Stimulated activated effector memory CD8-positive, alpha-beta T cell treated with anti-CD3 and anti-CD28 coated beads, Interleukin-12 subunit alpha, Interleukin-12 subunit beta, amount 100 ng/mL, for 72 hours (primary cell): ENCODE measurements at regions not wholly inside any gene's neighbourhood (a gene's known extent, or its start where the extent isn't known, plus 50 kb on each side); places are given as distances from the start of the nearest gene placed in this dataset.

Experiments used
- ATAC-seq: fragments of 150-1000 bp; cut with Tn5 transposase; 2 replicates; pipeline ENCODE4 v1.10.0; 2021
- DNase-seq, 2 donors: peaks; one replicate each; pipeline ENCODE4 v3.0.0; 2021 to 2022; ENCODE audit warnings: low spot score in 2 of 2
- H3K27ac Mint-ChIP-seq: one replicate; pipeline ENCODE4 v1.8.0; 2022; ENCODE audit warnings: mild to moderate bottlenecking, mixed read lengths
- H3K36me3 Mint-ChIP-seq: one replicate; pipeline ENCODE4 v1.8.0; 2022; ENCODE audit warnings: mild to moderate bottlenecking, mixed read lengths
- H3K4me1 Mint-ChIP-seq: one replicate; pipeline ENCODE4 v1.8.0; 2022; ENCODE audit warnings: mixed read lengths
- H3K4me3 Mint-ChIP-seq: one replicate; pipeline ENCODE4 v1.8.0; 2022; ENCODE audit warnings: mild to moderate bottlenecking, mixed read lengths
- H3K9me3 Mint-ChIP-seq: one replicate; pipeline ENCODE4 v1.8.0; 2022; ENCODE audit warnings: mixed read lengths

DNA sequence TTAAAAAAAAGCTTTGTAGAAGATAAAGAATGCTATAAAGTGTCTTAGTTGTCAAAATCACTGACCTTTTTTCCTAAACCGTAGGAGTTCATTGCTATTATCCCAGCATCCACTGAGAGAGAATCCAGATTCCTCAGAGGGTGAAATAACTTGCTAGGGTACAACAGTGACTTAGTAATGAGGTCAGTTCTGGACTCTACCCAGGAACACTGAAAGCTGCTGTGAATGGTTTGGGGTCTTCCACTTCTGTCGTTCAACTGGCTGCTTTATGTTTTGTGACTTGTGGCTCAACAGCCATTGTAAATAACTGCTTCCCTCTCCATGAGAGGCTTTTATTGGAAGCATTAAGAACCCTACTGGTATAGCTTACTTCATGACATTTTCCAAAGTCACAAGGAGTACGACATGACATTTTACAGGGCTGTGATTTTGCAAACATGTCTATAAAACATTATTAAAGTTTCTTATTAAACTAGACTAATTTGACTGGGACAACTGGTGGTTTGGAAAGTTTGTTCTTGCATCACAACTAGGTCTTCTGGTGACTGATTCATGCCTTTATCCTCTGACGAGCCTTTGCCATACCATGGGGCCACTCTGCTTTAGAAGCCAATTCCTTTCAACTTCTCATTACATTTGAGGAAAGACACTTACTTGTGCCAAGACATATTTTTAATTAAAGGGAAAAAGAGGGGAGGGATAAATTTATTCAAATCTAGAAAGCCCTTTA is 92.2 kb upstream of the CDH11 start:
- Mint-ChIP-seq H3K4me3 (no peak overlapping the region), H3K36me3 (no peaks in the 10 kb centered on the region), H3K4me1 (no peaks in the 10 kb centered on the region), H3K9me3 (peaks cover 17% of the 10 kb centered on the region), H3K27ac (no peak overlapping the region)
- DNase-seq (no peak), ATAC-seq (no peak)

DNA sequence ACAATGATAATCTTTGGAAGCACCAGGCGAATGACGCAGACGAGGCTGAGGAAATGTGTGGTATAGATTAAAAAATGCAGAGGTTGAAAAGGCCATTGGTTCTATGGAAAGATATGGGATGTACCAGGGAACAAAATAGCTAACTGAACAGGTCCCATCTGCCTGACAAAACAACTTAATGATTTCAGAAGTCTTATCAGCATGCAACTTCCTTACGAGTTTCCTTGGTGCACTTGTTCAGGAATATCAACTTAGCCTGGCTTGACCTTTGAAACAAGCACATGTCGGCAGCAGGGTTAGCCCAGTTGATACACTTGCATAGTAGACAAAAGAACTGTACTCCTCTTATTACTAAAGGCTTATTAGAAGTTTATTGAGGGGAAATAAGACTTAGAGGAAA is 90.9 kb upstream of the CDH11 start:
- no peak overlapping the region for H3K27ac Mint-ChIP-seq
- H3K4me1 Mint-ChIP-seq, result no peaks in the 10 kb centered on the region
- no peak for DNase-seq
- peaks cover 15% of the 10 kb centered on the region for H3K9me3 Mint-ChIP-seq
- no peak for ATAC-seq
- H3K36me3 Mint-ChIP-seq, result no peaks in the 10 kb centered on the region
- H3K4me3 Mint-ChIP-seq, result no peak overlapping the region

DNA sequence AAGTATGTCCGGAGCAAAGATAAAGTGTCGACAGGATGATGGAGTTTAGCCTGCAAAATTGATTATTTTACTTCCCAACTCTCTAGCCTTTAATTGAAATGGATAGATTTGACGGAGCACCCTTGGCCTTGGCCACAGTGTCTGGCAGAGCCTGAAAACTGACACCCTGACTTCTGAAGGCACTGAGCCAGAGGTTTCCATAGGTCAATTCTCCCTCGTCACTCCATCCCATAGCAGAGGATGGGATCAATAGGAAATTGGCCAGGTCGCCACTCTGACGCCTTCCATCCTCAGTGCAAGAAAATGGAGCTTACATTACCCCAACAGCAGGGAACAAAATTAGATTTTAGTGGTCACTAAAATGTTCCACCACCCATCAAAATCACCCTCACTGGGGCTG is 90.4 kb upstream of the CDH11 start:
- DNase-seq (no peak), ATAC-seq (no peak)
- Mint-ChIP-seq H3K36me3 (no peaks in the 10 kb centered on the region), H3K27ac (no peak overlapping the region), H3K9me3 (peaks cover 16% of the 10 kb centered on the region), H3K4me3 (no peak overlapping the region), H3K4me1 (no peaks in the 10 kb centered on the region)

DNA sequence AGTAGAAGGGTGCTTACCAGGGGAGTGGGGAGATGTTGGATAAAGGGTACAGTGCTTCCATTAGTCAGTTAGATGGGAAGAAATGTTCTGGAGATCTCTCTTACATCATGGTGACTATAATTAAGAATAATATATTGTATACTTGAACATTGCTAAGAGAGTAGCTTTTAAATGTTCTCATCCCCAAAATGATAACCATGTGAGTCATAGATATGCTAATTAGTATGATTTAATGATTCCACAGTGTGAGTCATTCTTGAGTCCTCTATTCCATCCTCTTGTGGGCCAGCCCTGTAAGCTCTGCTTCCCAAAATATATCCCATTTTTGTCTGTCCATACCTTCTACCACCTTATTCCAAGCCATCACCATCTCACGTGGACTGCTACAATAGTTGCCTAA is 80.6 kb upstream of the CDH11 start:
- H3K4me3 Mint-ChIP-seq, result no peak overlapping the region
- no peaks in the 10 kb centered on the region for H3K4me1 Mint-ChIP-seq
- ATAC-seq (no peak), DNase-seq (no peak)
- H3K9me3 Mint-ChIP-seq, result peaks cover 24% of the 10 kb centered on the region
- no peaks in the 10 kb centered on the region for H3K36me3 Mint-ChIP-seq
- H3K27ac Mint-ChIP-seq, result no peak overlapping the region

DNA sequence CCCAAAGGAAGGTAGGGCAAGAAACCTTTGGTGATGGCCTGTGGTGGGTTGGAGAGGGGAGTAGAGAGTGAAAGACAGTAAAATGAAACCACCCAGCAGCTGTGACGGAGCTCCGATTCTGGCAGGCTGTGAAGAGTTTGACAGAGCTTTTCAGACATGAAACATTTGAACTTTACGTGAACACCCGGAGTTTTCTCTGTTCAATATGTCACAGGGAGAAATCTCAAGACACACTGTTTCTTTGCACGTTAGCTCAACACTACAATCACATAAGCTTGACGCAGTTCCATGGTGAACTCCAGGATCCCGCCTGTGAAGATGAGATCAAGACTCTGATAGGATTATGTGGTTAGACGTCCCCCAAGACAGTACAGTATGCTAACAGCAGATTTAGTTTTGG is 79.6 kb upstream of the CDH11 start:
- no peak overlapping the region for H3K4me3 Mint-ChIP-seq
- no peak for ATAC-seq
- no peak overlapping the region for H3K27ac Mint-ChIP-seq
- no peak for DNase-seq
- no peaks in the 10 kb centered on the region for H3K36me3 Mint-ChIP-seq
- H3K4me1 Mint-ChIP-seq, result no peaks in the 10 kb centered on the region
- H3K9me3 Mint-ChIP-seq, result peaks cover 18% of the 10 kb centered on the region

DNA sequence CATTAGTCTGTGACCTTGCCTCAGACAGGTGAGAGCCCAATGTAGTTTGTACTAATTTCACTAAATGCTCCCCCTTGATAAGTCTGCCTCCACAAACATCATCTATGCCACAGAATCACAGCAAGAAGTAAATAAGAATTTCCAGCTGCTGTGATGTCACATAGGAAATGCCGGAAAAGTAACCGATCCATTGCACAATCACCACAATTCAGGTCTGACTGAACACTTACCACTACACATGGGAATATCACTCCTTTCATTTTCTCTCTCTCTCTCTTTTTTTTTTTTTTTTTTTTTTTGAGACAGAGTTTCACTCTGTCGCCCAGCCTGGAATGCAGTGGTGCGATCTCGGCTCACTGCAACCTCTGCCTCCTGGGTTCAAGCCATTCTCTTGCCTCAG is 79.0 kb upstream of the CDH11 start:
- Mint-ChIP-seq H3K9me3 (peaks cover 18% of the 10 kb centered on the region), H3K36me3 (no peaks in the 10 kb centered on the region), H3K4me3 (no peak overlapping the region), H3K4me1 (no peaks in the 10 kb centered on the region), H3K27ac (no peak overlapping the region)
- ATAC-seq (no peak), DNase-seq (no peak)

DNA sequence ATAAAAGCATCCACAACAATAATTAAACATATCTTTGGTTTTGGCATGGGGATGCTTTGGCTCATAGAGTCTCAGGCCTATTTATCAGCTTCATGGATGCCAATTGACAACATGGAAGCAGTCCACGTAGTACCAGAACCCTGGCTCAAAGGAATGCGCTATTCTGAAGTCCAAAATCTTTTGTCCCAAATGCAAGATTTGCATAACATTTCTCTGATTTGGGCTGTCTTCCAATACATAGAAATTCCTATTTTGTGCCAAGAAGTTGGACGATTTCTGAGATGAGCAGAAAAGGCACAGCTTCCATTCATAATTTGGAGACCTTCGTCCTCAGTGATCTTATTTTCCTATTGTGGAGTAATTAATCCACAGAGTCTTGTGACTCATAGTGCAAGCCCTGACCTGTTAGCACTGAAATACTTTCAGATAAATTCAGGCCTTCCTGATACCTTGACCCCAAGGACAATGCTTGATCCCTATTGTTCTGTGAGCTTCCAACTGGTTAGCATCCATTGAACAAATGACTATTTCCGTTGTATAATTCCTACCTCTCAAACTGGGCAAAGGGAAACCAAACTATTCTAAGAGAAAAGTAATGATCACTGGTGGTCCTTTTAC is 78.4 kb upstream of the CDH11 start:
- no peak overlapping the region for H3K4me3 Mint-ChIP-seq
- no peak for ATAC-seq
- DNase-seq, result no peak
- no peaks in the 10 kb centered on the region for H3K4me1 Mint-ChIP-seq
- H3K36me3 Mint-ChIP-seq, result no peaks in the 10 kb centered on the region
- H3K9me3 Mint-ChIP-seq, result peaks cover 18% of the 10 kb centered on the region
- H3K27ac Mint-ChIP-seq, result no peak overlapping the region

DNA sequence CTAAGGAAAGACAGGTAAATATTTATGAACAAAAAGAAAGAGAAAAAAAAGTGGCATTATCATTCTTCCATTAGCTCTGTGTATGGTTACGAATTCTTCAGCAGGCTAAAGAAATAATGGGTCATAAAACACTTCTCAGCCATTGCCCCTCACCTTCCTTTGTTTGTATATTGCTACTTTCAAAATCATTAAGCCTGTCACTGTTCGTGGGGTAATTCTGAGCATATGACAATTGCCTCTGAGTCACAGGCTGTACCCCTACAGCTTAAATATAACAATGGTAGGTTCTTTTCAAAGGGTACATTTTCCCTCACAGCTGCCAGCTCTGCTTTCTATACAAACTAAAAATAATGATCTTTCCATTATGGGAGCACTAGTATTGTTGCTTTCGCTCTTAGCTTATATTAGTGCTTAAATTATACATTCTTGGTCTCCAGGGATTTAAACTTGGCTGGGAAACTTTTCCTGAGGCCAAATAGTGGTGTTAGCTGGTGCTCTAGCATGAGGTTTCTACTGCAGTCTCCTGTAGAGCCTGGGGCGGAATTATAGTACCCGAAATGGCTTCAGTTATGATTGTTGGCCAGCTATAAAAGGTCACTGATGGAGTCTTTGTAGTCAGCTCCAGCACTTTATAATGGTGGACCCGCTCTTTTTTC is 74.7 kb upstream of the CDH11 start:
- ATAC-seq, result no peak
- Mint-ChIP-seq H3K9me3 (peaks cover 13% of the 10 kb centered on the region), H3K36me3 (no peaks in the 10 kb centered on the region), H3K27ac (no peak overlapping the region), H3K4me1 (no peaks in the 10 kb centered on the region), H3K4me3 (no peak overlapping the region)
- DNase-seq, result no peak

DNA sequence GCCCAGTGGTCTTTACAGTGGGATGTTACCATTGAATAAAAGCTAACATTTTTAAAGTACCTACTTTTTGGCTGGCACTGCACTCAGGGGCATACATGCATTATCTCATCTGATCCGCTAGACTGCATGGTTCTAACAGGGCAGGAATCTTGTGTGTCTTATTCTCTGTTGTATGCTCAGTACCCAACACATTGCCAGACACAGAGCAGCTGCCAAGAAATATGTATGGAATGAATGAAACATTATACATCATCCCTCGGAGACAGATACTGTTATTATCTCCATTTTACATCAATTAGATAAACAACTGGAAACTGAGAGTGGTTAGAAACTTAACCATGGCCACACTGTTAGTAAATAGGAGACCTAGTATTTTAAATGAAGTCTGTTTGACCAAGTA is 74.1 kb upstream of the CDH11 start:
- Mint-ChIP-seq H3K9me3 (peaks cover 13% of the 10 kb centered on the region), H3K36me3 (no peaks in the 10 kb centered on the region)

DNA sequence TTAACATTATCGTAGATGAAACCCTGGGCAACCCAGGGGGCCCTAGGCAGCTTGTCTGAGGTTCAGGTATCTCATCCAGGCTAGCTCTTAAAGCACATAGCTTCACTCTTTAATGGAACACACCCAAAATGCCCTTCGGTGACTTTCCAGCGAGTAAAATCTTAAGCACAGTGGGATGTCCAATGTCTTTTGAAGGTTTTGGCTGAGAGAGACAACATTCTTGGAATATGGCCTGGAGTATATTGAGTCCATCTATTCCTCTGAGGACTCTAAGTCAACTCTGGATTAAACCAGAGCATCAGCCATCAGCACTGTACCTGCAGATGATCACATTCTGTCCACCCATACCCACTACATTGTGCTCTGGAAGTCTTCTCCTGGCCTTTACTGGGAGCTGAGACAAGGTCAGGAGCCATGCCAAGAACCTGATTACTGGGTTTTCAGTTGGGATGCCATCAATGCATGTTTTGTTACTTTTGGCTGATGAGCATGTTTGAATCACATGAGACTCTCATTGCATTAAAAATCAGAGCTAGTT is 63.4 kb upstream of the CDH11 start:
- Mint-ChIP-seq H3K4me3 (no peak overlapping the region), H3K9me3 (peaks cover 12% of the 10 kb centered on the region), H3K36me3 (no peaks in the 10 kb centered on the region), H3K4me1 (no peaks in the 10 kb centered on the region), H3K27ac (no peak overlapping the region)
- no peak for DNase-seq
- no peak for ATAC-seq

More for the DNA sequence above, 74.1 kb upstream of the CDH11 start:
- H3K4me3 Mint-ChIP-seq, result no peak overlapping the region
- no peaks in the 10 kb centered on the region for H3K4me1 Mint-ChIP-seq
- no peak for DNase-seq
- ATAC-seq, result no peak
- no peak overlapping the region for H3K27ac Mint-ChIP-seq

DNA sequence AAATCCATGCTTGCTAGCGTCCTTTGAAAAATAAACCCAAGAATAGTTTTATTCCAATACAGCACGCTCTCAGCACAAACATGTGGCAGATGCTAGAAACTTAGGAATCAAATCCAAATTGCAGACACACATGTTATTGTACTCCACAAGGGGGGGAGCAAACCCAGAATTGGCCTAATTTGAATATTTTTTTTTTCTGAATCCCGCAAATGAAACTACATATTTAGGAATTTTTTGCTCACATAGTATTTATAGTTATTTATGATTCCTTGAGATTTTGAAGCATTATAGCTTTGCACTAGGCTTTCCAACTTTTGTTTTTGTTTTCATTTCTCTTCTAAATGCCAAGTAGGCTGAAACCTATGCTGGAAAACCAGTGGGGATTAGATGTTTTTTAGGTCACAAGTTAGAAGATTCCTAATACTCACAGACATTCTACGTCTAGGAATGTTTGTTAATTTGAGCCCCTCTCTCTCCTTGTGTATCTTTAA is 59.3 kb upstream of the CDH11 start:
- no peaks in the 10 kb centered on the region for H3K36me3 Mint-ChIP-seq
- no peaks in the 10 kb centered on the region for H3K4me1 Mint-ChIP-seq
- no peak overlapping the region for H3K4me3 Mint-ChIP-seq
- H3K9me3 Mint-ChIP-seq, result peaks cover 19% of the 10 kb centered on the region
- no peak for DNase-seq
- no peak for ATAC-seq
- H3K27ac Mint-ChIP-seq, result no peak overlapping the region

DNA sequence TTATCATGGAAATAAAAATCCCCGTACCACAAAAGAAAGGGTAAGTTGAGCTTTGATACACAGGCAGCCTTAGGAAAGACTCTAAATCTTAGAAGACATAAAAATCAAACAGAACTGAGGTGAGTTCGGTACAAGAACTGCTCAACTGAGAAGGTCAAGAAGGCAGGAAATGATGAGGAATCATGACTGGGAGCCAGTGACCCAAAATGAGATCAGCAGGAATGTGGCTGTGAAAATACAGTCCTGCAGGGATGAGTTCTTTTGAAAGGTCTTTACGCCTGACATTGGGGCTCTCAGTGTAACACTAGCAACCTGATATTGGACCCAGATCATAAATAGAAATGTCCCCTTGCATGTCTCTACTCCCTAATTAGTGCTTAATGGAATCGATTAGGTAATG is 56.3 kb upstream of the CDH11 start:
- ATAC-seq (no peak), DNase-seq (no peak)
- no peaks in the 10 kb centered on the region for H3K36me3 Mint-ChIP-seq
- no peak overlapping the region for H3K27ac Mint-ChIP-seq
- H3K9me3 Mint-ChIP-seq, result peaks cover 13% of the 10 kb centered on the region
- H3K4me1 Mint-ChIP-seq, result no peaks in the 10 kb centered on the region
- no peak overlapping the region for H3K4me3 Mint-ChIP-seq

DNA sequence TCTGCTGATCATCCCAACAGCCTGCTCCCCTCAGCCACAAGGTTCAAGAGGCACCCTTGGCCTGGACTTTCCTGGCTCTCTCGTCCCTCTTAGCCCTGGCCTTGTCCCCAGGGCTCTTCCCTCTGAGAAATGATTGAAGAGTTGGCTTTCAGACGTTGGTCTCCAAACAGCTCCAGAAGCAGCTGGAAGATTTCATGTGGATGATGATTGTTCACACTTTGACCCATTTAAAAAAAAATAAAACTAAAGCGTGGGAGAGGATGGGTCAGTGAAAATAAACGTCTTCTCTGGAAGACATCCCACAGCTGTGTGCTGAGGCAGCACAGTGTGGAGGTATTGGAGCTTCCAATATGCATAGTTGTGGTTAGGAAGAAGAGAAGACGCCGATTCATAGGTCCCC is 54.7 kb upstream of the CDH11 start:
- no peak for ATAC-seq
- Mint-ChIP-seq H3K4me1 (no peaks in the 10 kb centered on the region), H3K36me3 (no peaks in the 10 kb centered on the region)

DNA sequence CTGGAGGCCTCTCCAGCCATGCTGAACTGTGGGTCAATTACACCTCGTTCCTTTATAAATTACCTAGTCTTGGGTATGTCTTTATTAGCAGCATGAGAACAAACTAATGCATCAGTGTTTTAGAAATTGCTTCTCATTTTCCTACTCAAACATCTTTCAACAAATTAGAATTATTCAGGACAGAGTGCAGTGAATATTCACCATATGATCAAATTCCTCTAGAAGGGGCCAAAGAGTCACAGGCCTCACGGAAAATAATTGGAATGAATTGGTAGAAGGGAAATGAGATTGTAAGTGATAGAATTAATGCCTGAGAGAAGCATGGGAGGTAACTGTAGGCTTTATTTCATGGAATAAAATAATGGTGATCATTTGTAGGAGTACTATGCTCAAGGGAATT is 50.5 kb upstream of the CDH11 start:
- no peak overlapping the region for H3K4me3 Mint-ChIP-seq
- no peak for DNase-seq
- peaks cover 17% of the 10 kb centered on the region for H3K9me3 Mint-ChIP-seq
- H3K4me1 Mint-ChIP-seq, result no peaks in the 10 kb centered on the region
- H3K27ac Mint-ChIP-seq, result no peak overlapping the region
- H3K36me3 Mint-ChIP-seq, result no peaks in the 10 kb centered on the region
- no peak for ATAC-seq

More for the DNA sequence above, 54.7 kb upstream of the CDH11 start:
- no peak overlapping the region for H3K27ac Mint-ChIP-seq
- H3K4me3 Mint-ChIP-seq, result no peak overlapping the region
- peaks cover 13% of the 10 kb centered on the region for H3K9me3 Mint-ChIP-seq
- no peak for DNase-seq
